ENCODE measurements at regions not wholly inside any gene's neighbourhood (a gene's known extent, or its start where the extent isn't known, plus 50 kb on each side); places are given as distances from the start of the nearest gene placed in this dataset.

DNA sequence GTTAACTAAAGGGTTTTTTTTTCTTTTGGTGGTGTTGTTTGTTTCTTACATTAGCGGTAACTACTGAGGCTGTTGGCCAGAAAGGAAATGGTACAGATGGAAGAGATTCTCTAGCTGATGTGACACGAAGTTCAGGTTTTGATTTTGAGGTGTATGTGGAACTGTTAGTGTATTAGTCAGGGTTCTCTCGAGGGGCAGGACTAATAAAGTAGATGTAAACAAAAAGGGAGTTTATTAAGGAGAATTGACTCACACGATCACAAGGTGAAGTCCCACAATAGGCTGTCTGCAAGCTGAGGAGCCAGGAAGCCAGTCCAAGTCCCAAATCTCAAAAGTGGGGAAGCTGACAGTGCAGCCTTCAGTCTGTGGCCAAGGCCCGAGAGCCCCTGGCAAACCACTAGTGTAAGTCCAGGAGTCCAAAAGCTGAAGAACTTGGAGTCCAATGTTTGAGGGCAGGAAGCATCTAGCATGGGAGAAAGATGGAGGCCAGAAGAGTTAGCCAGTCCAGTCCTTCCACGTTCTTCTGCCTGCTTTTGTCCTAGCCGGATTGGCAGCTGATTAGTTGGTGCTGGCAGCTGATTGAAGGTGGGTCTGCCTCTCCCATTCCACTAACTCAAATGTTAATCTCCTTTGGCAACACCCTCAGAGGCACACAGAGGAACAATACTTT lies 577.6 kb downstream of the EFNB2 start:
- H3K79me2 ChIP-seq (ENCODE audit: insufficient read depth, low read length) = no peaks in the 10 kb centered on the region
- no peaks in the 10 kb centered on the region for H3K27me3 ChIP-seq (ENCODE audit: insufficient read depth, low read length)
- no peaks in the 10 kb centered on the region for H3K36me3 ChIP-seq (ENCODE audit: insufficient read depth, low read length)
- H3K9me3 ChIP-seq (ENCODE audit: low read depth, low read length) = no peaks in the 10 kb centered on the region
- H4K20me1 ChIP-seq (ENCODE audit: insufficient read depth, low read length) = no peaks in the 10 kb centered on the region
- no peak overlapping the region for H3K4me3 ChIP-seq (ENCODE audit: insufficient read depth, low read length)
- TF ChIP-seq, protein P1, sequence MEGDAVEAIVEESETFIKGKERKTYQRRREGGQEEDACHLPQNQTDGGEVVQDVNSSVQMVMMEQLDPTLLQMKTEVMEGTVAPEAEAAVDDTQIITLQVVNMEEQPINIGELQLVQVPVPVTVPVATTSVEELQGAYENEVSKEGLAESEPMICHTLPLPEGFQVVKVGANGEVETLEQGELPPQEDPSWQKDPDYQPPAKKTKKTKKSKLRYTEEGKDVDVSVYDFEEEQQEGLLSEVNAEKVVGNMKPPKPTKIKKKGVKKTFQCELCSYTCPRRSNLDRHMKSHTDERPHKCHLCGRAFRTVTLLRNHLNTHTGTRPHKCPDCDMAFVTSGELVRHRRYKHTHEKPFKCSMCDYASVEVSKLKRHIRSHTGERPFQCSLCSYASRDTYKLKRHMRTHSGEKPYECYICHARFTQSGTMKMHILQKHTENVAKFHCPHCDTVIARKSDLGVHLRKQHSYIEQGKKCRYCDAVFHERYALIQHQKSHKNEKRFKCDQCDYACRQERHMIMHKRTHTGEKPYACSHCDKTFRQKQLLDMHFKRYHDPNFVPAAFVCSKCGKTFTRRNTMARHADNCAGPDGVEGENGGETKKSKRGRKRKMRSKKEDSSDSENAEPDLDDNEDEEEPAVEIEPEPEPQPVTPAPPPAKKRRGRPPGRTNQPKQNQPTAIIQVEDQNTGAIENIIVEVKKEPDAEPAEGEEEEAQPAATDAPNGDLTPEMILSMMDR (IDR thresholded peaks at IDR 0.05; ENCODE audit: extremely low read depth, low read depth, low read length) = no peak
- DNase-seq (ENCODE audit: insufficient read length, low spot score, missing footprints) = no peak
- no peak overlapping the region for H3K4me2 ChIP-seq (ENCODE audit: insufficient read depth, low read length)
- H2AFZ ChIP-seq (ENCODE audit: low read length) = no peak overlapping the region
- no peaks in the 10 kb centered on the region for H3K4me1 ChIP-seq (ENCODE audit: insufficient read depth, low read length)
- H3K27ac ChIP-seq (ENCODE audit: low read depth, low read length) = no peak overlapping the region

GRCh38 chr13:105956921-105957320 lies 578.5 kb downstream of the EFNB2 start:
- Histone ChIP-seq H3K79me2 (ENCODE audit: insufficient read depth, low read length) (no peaks in the 10 kb centered on the region), H2AFZ (ENCODE audit: low read length) (no peak overlapping the region), H3K27me3 (ENCODE audit: insufficient read depth, low read length) (no peaks in the 10 kb centered on the region), H3K27ac (ENCODE audit: low read depth, low read length) (no peak overlapping the region), H3K9me3 (ENCODE audit: low read depth, low read length) (no peaks in the 10 kb centered on the region), H3K4me1 (ENCODE audit: insufficient read depth, low read length) (no peaks in the 10 kb centered on the region), H3K4me3 (ENCODE audit: insufficient read depth, low read length) (no peak overlapping the region), H4K20me1 (ENCODE audit: insufficient read depth, low read length) (no peaks in the 10 kb centered on the region), H3K4me2 (ENCODE audit: insufficient read depth, low read length) (no peak overlapping the region), H3K36me3 (ENCODE audit: insufficient read depth, low read length) (no peaks in the 10 kb centered on the region)
- no peak for DNase-seq (ENCODE audit: insufficient read length, low spot score, missing footprints)
- TF ChIP-seq, protein P1 (IDR thresholded peaks at IDR 0.05; ENCODE audit: extremely low read depth, low read depth, low read length) = no peak

DNA sequence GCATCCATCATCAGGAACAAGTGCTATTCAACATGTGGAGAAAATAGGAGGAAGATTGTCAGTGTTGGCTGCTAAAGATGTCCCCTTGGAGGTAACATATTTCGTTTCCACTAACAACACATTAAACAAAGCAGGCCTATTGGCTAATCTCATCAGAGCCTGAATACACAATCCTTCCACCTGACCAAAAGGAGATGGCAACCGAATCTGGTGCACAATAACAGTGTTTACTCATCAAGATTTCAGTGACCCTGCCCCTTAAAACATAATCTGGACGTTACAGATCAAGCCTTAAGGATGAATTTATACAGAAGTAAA lies 582.5 kb downstream of the EFNB2 start:
- no peak overlapping the region for H3K4me3 ChIP-seq (ENCODE audit: insufficient read depth, low read length)
- no peak overlapping the region for H3K4me2 ChIP-seq (ENCODE audit: insufficient read depth, low read length)
- no peaks in the 10 kb centered on the region for H3K36me3 ChIP-seq (ENCODE audit: insufficient read depth, low read length)
- no peaks in the 10 kb centered on the region for H3K79me2 ChIP-seq (ENCODE audit: insufficient read depth, low read length)
- no peak overlapping the region for H3K27ac ChIP-seq (ENCODE audit: low read depth, low read length)
- H4K20me1 ChIP-seq (ENCODE audit: insufficient read depth, low read length) = no peaks in the 10 kb centered on the region
- TF ChIP-seq, protein P1 (IDR thresholded peaks at IDR 0.05; ENCODE audit: extremely low read depth, low read depth, low read length) = no peak
- no peaks in the 10 kb centered on the region for H3K27me3 ChIP-seq (ENCODE audit: insufficient read depth, low read length)
- no peak for DNase-seq (ENCODE audit: insufficient read length, low spot score, missing footprints)
- no peaks in the 10 kb centered on the region for H3K9me3 ChIP-seq (ENCODE audit: low read depth, low read length)
- no peaks in the 10 kb centered on the region for H3K4me1 ChIP-seq (ENCODE audit: insufficient read depth, low read length)
- no peak overlapping the region for H2AFZ ChIP-seq (ENCODE audit: low read length)

GRCh38 chr13:105952233-105952972 lies 583.1 kb downstream of the EFNB2 start:
- DNase-seq (ENCODE audit: insufficient read length, low spot score, missing footprints) = no peak
- TF ChIP-seq, protein P1 (IDR thresholded peaks at IDR 0.05; ENCODE audit: extremely low read depth, low read depth, low read length) = no peak

More at GRCh38 chr13:105952233-105952972, 583.1 kb downstream of the EFNB2 start:
- no peaks in the 10 kb centered on the region for H3K27me3 ChIP-seq (ENCODE audit: insufficient read depth, low read length)
- H3K27ac ChIP-seq (ENCODE audit: low read depth, low read length) = no peak overlapping the region
- no peaks in the 10 kb centered on the region for H4K20me1 ChIP-seq (ENCODE audit: insufficient read depth, low read length)
- H3K4me3 ChIP-seq (ENCODE audit: insufficient read depth, low read length) = no peak overlapping the region
- H3K9me3 ChIP-seq (ENCODE audit: low read depth, low read length) = no peaks in the 10 kb centered on the region
- H3K4me1 ChIP-seq (ENCODE audit: insufficient read depth, low read length) = no peaks in the 10 kb centered on the region
- no peaks in the 10 kb centered on the region for H3K36me3 ChIP-seq (ENCODE audit: insufficient read depth, low read length)
- no peaks in the 10 kb centered on the region for H3K79me2 ChIP-seq (ENCODE audit: insufficient read depth, low read length)
- no peak overlapping the region for H2AFZ ChIP-seq (ENCODE audit: low read length)
- no peak overlapping the region for H3K4me2 ChIP-seq (ENCODE audit: insufficient read depth, low read length)

All from osteoblast (primary cell).